H1 (cell line): ENCODE measurements at regions not wholly inside any gene's neighbourhood (a gene's known extent, or its start where the extent isn't known, plus 50 kb on each side); places are given as distances from the start of the nearest gene placed in this dataset.

Experiments used
- CTCF ChIA-PET: fragments of 300-600 bp; sonication (Branson Sonifier 250); formaldehyde crosslinking; loops from one replicate; lab custom pipeline; 2021; ENCODE audit not compliant: partially characterized antibody; lab: Charles Lee
- POLR2A ChIA-PET: fragments of 300-600 bp; sonication (Branson Sonifier 250); formaldehyde crosslinking; loops from one replicate; lab custom pipeline; 2021; ENCODE audit warnings: inconsistent platforms; ENCODE audit not compliant: partially characterized antibody; lab: Charles Lee
- DNase-seq, 2 experiments: peaks; one replicate each; pipeline versions ENCODE4 v3.0.0 to v3.0.0-alpha.2; 2010 to 2022; ENCODE audit warnings: low spot score in 2 of 2, low read depth in 1 of 2, mixed read lengths in 1 of 2
- FAIRE-seq: peaks from 2 replicates; lab custom pipeline; 2011; peaks lifted over from hg19 to GRCh38; lab: Jason Lieb, UNC
- H2AFZ ChIP-seq: 2 replicates; pipeline ENCODE4 v1.8.1; 2012; ENCODE audit warnings: low read length, inconsistent platforms
- H2AK5ac ChIP-seq: 2 replicates; pipeline ENCODE4 v1.6.1; 2013; ENCODE audit warnings: low read depth, low read length
- H2BK120ac ChIP-seq: replicated peaks from 2 replicates; pipeline ENCODE3; 2013; ENCODE audit warnings: low read depth, low read length, inconsistent platforms
- H2BK12ac ChIP-seq: 2 replicates; pipeline ENCODE4 v1.6.1; 2013; ENCODE audit warnings: low read depth, low read length
- H2BK15ac ChIP-seq: 2 replicates; pipeline ENCODE4 v1.6.1; 2013; ENCODE audit warnings: low read length
- H2BK20ac ChIP-seq: 2 replicates; pipeline ENCODE4 v1.6.1; 2013; ENCODE audit warnings: low read length
- H2BK5ac ChIP-seq: 2 replicates; pipeline ENCODE4 v1.6.1; 2013; ENCODE audit warnings: low read depth, low read length
- H3K14ac ChIP-seq: 2 replicates; pipeline ENCODE4 v1.6.1; 2013; ENCODE audit warnings: inconsistent platforms; ENCODE audit not compliant: insufficient read length
- H3K18ac ChIP-seq: 2 replicates; pipeline ENCODE4 v1.6.1; 2013; ENCODE audit warnings: low read length; ENCODE audit errors: extremely low read depth
- H3K23ac ChIP-seq: 2 replicates; pipeline ENCODE4 v1.6.1; 2013; ENCODE audit warnings: inconsistent platforms; ENCODE audit not compliant: insufficient read length
- H3K23me2 ChIP-seq: 2 replicates; pipeline ENCODE4 v1.6.1; 2013; ENCODE audit warnings: low read depth, low read length
- H3K27ac ChIP-seq: 2 replicates; pipeline ENCODE4 v1.6.1; 2011; ENCODE audit warnings: low read depth, low read length, inconsistent platforms
- H3K27me3 ChIP-seq, 4 experiments: replicated peaks in 1 of 4; 1 replicate in 1 of 4; 2 replicates in 3 of 4; pipeline versions ENCODE4 v1.6.1 to v1.8.1; 2011 to 2013; ENCODE audit warnings: low read length in 3 of 4, mild to moderate bottlenecking in 3 of 4, inconsistent platforms in 2 of 4, mixed read lengths in 2 of 4, moderate library complexity in 1 of 4; ENCODE audit not compliant: control insufficient read depth in 3 of 4, insufficient read depth in 3 of 4; ENCODE audit errors: extremely low read depth in 1 of 4
- H3K36me3 ChIP-seq, 4 experiments: 2 replicates each; pipeline versions ENCODE4 v1.6.1 to v1.8.1; 2011 to 2013; ENCODE audit warnings: mild to moderate bottlenecking in 4 of 4, low read length in 3 of 4, moderate library complexity in 2 of 4, control low read depth in 1 of 4, inconsistent platforms in 1 of 4; ENCODE audit not compliant: insufficient read depth in 4 of 4, control insufficient read depth in 2 of 4
- H3K4ac ChIP-seq: replicated peaks from 2 replicates; pipeline ENCODE3; 2013; ENCODE audit warnings: low read length, low read depth, mixed read lengths, inconsistent platforms; ENCODE audit not compliant: insufficient read length
- H3K4me1 ChIP-seq, 4 experiments: replicated peaks in 1 of 4; 1 replicate in 1 of 4; 2 replicates in 3 of 4; pipeline versions ENCODE4 v1.6.1 to v1.8.1; 2011 to 2013; ENCODE audit warnings: low read length in 3 of 4, inconsistent platforms in 2 of 4, mixed read lengths in 1 of 4; ENCODE audit not compliant: insufficient read depth in 4 of 4, control insufficient read depth in 3 of 4
- H3K4me2 ChIP-seq, 2 experiments: 2 replicates each; pipeline versions ENCODE4 v1.6.1 to v1.8.1; 2011 to 2013; ENCODE audit warnings: low read depth in 2 of 2, low read length in 2 of 2, control low read depth in 1 of 2, inconsistent platforms in 1 of 2, mild to moderate bottlenecking in 1 of 2; ENCODE audit not compliant: insufficient read depth in 1 of 2
- H3K4me3 ChIP-seq, 4 experiments: fragments of 200-600, 300-600 bp in 1 of 4; sonication (generic), shearing (Covaris generic), sonication (Bioruptor Twin) in 1 of 4; 2 replicates each; pipeline versions ENCODE4 v1.5.1 to v1.8.1; 2011 to 2016; ENCODE audit warnings: low read length in 4 of 4, low read depth in 3 of 4, control low read depth in 2 of 4, inconsistent platforms in 2 of 4, mild to moderate bottlenecking in 2 of 4, mixed read lengths in 1 of 4, moderate library complexity in 1 of 4; ENCODE audit not compliant: insufficient read depth in 2 of 4; ENCODE audit errors: extremely low read depth in 1 of 4
- H3K56ac ChIP-seq: replicated peaks from 2 replicates; pipeline ENCODE3; 2013; ENCODE audit warnings: low read depth, mild to moderate bottlenecking, mixed read lengths, low read length, inconsistent platforms; ENCODE audit not compliant: insufficient read length
- H3K79me1 ChIP-seq: 2 replicates; pipeline ENCODE4 v1.6.1; 2013; ENCODE audit warnings: low read depth, low read length, control low read depth
- H3K79me2 ChIP-seq, 2 experiments: 2 replicates each; pipeline versions ENCODE4 v1.6.1 to v1.8.1; 2012 to 2013; ENCODE audit warnings: low read length in 2 of 2, mild to moderate bottlenecking in 2 of 2, inconsistent platforms in 1 of 2; ENCODE audit not compliant: insufficient read depth in 2 of 2, control insufficient read depth in 1 of 2
- H3K9ac ChIP-seq, 4 experiments: replicated peaks in 1 of 4; 1 replicate in 1 of 4; 2 replicates in 3 of 4; pipeline versions ENCODE4 v1.6.1 to v1.8.1; 2011 to 2013; ENCODE audit warnings: low read depth in 3 of 4, low read length in 3 of 4, control low read depth in 2 of 4, mild to moderate bottlenecking in 2 of 4, moderate library complexity in 2 of 4, inconsistent platforms in 1 of 4; ENCODE audit errors: extremely low read depth in 1 of 4
- H3K9me3 ChIP-seq, 2 experiments: 2 replicates each; pipeline versions ENCODE4 v1.6.1 to v1.8.1; 2012 to 2013; ENCODE audit warnings: mild to moderate bottlenecking in 2 of 2, moderate library complexity in 2 of 2, control low read depth in 1 of 2, inconsistent platforms in 1 of 2, low read depth in 1 of 2, low read length in 1 of 2, mixed read lengths in 1 of 2; ENCODE audit not compliant: insufficient read depth in 2 of 2
- H4K20me1 ChIP-seq, 2 experiments: replicated peaks in 1 of 2; 2 replicates each; pipeline versions ENCODE3 to v1.8.1; 2011 to 2013; ENCODE audit warnings: inconsistent platforms in 2 of 2, low read length in 2 of 2, mild to moderate bottlenecking in 1 of 2; ENCODE audit not compliant: insufficient read depth in 2 of 2, control insufficient read depth in 1 of 2
- H4K5ac ChIP-seq: 2 replicates; pipeline ENCODE4 v1.6.1; 2013; ENCODE audit warnings: low read length, low read depth, mixed read lengths, inconsistent platforms; ENCODE audit not compliant: insufficient read length
- H4K8ac ChIP-seq: 2 replicates; pipeline ENCODE4 v1.8.0; 2013; ENCODE audit warnings: mild to moderate bottlenecking, moderate library complexity, low read length, inconsistent platforms; ENCODE audit not compliant: insufficient read depth; ENCODE audit errors: extremely low read depth
- H4K91ac ChIP-seq: replicated peaks from 2 replicates; pipeline ENCODE3; 2013; ENCODE audit warnings: low read length, mixed read lengths, inconsistent platforms; ENCODE audit not compliant: insufficient read length
- SIRT6 ChIP-seq: IDR thresholded peaks from one replicate; pipeline ENCODE4 v1.7.1; 2012; ENCODE audit warnings: low read length, inconsistent platforms
- TF ChIP-seq, protein P1 (sequence below): fragments of 300-600 bp; sonication (generic); IDR thresholded peaks from 2 replicates; pipeline ENCODE4 v1.7.1; 2012; ENCODE audit warnings: low read length, moderate library complexity, mild to moderate bottlenecking, inconsistent platforms; ENCODE audit not compliant: insufficient replicate concordance

DNA sequence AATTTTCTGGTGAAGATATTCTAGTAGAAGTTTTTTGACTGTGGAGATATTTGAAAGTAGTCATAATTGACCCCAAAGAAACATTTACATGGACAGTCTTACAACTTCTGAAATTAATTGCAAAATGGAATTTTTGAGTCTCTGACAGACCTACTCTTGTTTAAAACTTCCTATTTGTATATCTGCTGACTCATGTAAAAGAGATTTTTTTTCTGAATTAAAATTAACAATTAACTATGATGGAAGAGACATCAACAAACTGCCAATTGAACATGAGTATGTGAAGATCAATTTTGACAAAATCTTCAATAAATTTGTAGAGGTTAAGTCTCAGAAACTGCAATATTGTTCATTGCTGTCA is 108.5 kb upstream of the MAX start:
- Histone ChIP-seq H3K4me2 (no peak overlapping the region), H3K79me2 (no peaks in the 10 kb centered on the region), H4K5ac (no peak overlapping the region), H2BK5ac (no peak overlapping the region), H3K4me3 (no peak overlapping the region), H3K18ac (no peak overlapping the region), H3K27ac (no peak overlapping the region), H3K14ac (no peak overlapping the region), H2BK15ac (no peak overlapping the region), H3K79me1 (no peaks in the 10 kb centered on the region), H3K56ac (no peak overlapping the region), H3K9ac (no peak overlapping the region), H2BK12ac (no peak overlapping the region), H2BK120ac (no peak overlapping the region), H3K23me2 (no peaks in the 10 kb centered on the region), H2AK5ac (no peak overlapping the region), H4K20me1 (no peaks in the 10 kb centered on the region), H3K4ac (no peak overlapping the region), H3K9me3 (no peaks in the 10 kb centered on the region), H2BK20ac (no peak overlapping the region), H3K4me1 (0 out of 7 replicates have a peak, but pooled peaks cover 0 to 2% (median 0%) of the 10 kb centered on the region in 4 experiments), H3K23ac (no peak overlapping the region), H3K27me3 (no peaks in the 10 kb centered on the region), H3K36me3 (no peaks in the 10 kb centered on the region), H4K91ac (no peak overlapping the region), H2AFZ (no peak overlapping the region), H4K8ac (no peak overlapping the region)
- POLR2A ChIA-PET, result no interaction called here
- FAIRE-seq (no peak), DNase-seq (no peak)
- CTCF ChIA-PET, result interaction anchor here (0.6 to 1.1 kb wide), 2 partner anchors 10 to 40 kb away, joined by 3 to 4 read pairs; no protein-coding TSS in a partner anchor
- TF ChIP-seq, protein P1, sequence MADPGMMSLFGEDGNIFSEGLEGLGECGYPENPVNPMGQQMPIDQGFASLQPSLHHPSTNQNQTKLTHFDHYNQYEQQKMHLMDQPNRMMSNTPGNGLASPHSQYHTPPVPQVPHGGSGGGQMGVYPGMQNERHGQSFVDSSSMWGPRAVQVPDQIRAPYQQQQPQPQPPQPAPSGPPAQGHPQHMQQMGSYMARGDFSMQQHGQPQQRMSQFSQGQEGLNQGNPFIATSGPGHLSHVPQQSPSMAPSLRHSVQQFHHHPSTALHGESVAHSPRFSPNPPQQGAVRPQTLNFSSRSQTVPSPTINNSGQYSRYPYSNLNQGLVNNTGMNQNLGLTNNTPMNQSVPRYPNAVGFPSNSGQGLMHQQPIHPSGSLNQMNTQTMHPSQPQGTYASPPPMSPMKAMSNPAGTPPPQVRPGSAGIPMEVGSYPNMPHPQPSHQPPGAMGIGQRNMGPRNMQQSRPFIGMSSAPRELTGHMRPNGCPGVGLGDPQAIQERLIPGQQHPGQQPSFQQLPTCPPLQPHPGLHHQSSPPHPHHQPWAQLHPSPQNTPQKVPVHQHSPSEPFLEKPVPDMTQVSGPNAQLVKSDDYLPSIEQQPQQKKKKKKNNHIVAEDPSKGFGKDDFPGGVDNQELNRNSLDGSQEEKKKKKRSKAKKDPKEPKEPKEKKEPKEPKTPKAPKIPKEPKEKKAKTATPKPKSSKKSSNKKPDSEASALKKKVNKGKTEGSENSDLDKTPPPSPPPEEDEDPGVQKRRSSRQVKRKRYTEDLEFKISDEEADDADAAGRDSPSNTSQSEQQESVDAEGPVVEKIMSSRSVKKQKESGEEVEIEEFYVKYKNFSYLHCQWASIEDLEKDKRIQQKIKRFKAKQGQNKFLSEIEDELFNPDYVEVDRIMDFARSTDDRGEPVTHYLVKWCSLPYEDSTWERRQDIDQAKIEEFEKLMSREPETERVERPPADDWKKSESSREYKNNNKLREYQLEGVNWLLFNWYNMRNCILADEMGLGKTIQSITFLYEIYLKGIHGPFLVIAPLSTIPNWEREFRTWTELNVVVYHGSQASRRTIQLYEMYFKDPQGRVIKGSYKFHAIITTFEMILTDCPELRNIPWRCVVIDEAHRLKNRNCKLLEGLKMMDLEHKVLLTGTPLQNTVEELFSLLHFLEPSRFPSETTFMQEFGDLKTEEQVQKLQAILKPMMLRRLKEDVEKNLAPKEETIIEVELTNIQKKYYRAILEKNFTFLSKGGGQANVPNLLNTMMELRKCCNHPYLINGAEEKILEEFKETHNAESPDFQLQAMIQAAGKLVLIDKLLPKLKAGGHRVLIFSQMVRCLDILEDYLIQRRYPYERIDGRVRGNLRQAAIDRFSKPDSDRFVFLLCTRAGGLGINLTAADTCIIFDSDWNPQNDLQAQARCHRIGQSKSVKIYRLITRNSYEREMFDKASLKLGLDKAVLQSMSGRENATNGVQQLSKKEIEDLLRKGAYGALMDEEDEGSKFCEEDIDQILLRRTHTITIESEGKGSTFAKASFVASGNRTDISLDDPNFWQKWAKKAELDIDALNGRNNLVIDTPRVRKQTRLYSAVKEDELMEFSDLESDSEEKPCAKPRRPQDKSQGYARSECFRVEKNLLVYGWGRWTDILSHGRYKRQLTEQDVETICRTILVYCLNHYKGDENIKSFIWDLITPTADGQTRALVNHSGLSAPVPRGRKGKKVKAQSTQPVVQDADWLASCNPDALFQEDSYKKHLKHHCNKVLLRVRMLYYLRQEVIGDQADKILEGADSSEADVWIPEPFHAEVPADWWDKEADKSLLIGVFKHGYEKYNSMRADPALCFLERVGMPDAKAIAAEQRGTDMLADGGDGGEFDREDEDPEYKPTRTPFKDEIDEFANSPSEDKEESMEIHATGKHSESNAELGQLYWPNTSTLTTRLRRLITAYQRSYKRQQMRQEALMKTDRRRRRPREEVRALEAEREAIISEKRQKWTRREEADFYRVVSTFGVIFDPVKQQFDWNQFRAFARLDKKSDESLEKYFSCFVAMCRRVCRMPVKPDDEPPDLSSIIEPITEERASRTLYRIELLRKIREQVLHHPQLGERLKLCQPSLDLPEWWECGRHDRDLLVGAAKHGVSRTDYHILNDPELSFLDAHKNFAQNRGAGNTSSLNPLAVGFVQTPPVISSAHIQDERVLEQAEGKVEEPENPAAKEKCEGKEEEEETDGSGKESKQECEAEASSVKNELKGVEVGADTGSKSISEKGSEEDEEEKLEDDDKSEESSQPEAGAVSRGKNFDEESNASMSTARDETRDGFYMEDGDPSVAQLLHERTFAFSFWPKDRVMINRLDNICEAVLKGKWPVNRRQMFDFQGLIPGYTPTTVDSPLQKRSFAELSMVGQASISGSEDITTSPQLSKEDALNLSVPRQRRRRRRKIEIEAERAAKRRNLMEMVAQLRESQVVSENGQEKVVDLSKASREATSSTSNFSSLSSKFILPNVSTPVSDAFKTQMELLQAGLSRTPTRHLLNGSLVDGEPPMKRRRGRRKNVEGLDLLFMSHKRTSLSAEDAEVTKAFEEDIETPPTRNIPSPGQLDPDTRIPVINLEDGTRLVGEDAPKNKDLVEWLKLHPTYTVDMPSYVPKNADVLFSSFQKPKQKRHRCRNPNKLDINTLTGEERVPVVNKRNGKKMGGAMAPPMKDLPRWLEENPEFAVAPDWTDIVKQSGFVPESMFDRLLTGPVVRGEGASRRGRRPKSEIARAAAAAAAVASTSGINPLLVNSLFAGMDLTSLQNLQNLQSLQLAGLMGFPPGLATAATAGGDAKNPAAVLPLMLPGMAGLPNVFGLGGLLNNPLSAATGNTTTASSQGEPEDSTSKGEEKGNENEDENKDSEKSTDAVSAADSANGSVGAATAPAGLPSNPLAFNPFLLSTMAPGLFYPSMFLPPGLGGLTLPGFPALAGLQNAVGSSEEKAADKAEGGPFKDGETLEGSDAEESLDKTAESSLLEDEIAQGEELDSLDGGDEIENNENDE, result no peak
- TF ChIP-seq SIRT6, result no peak
